D721Med (cell line): ENCODE measurements at regions not wholly inside any gene's neighbourhood (a gene's known extent, or its start where the extent isn't known, plus 50 kb on each side); places are given as distances from the start of the nearest gene placed in this dataset.

Experiments used
- DNase-seq: peaks from one replicate; pipeline ENCODE4 v3.0.0; 2011; ENCODE audit warnings: low spot score; ENCODE audit not compliant: insufficient read length
- FAIRE-seq: peaks from 2 replicates; lab custom pipeline; 2011; peaks lifted over from hg19 to GRCh38; lab: Jason Lieb, UNC
- CTCF ChIP-seq: IDR thresholded peaks from 2 replicates; pipeline ENCODE4 v1.5.1; 2012; ENCODE audit warnings: mild to moderate bottlenecking, control low read depth; ENCODE audit not compliant: insufficient read depth; ENCODE audit errors: missing control alignments

GRCh38 chr4:127052742-127053141 lies 580.0 kb upstream of the INTU start:
- no peak for FAIRE-seq
- no peak for TF ChIP-seq CTCF
- no peak for DNase-seq

DNA sequence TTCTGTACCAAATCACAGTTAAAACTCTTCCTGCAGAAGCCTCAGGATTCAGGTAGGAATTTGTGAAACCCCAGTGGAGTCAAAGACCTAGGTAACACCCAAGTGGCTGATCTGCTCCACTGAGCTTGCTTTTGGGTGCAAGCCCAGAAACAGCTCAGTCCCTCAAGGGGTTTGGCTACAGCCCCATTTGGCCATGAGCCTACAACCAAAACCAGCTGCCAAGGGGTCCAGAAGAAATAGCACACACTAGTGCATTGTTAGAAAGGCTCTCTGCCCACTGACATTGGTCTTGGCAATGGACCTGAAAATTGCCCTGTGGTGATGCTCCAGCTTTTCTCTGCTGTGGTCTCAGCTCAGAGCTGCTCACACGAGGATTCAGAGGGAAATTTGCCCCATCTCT lies 577.4 kb upstream of the INTU start:
- no peak for TF ChIP-seq CTCF
- FAIRE-seq (no peak), DNase-seq (no peak)

GRCh38 chr4:127069675-127070074 lies 563.1 kb upstream of the INTU start:
- no peak for DNase-seq
- no peak for TF ChIP-seq CTCF
- no peak for FAIRE-seq

- no peak for DNase-seq
- no peak for TF ChIP-seq CTCF
- no peak for FAIRE-seq
Observed at GRCh38 chr4:127071443-127071842, 561.3 kb upstream of the INTU start.

DNA sequence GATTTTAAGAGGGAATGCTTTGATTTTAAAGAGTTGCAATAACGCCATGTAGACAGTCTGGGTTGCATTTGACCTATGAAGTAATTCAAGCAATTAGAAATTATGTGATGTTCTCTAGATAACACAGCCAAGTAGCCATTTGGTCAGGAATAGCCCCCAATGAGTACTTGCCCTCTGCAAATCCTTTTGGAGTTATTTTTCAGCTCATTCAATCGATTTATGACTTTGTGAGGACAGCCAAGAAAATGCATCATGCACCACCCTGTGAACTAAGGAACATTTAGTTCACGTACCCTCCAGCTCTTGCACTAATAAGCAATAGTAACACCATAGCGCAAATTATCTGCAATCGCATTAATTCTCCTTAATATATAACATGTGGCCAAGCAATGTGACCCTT lies 552.6 kb upstream of the INTU start:
- no peak for DNase-seq
- FAIRE-seq = no peak
- TF ChIP-seq CTCF = no peak

- no peak for FAIRE-seq
- DNase-seq = no peak
- TF ChIP-seq CTCF = no peak
Observed at GRCh38 chr4:127081041-127081440, 551.7 kb upstream of the INTU start.

DNA sequence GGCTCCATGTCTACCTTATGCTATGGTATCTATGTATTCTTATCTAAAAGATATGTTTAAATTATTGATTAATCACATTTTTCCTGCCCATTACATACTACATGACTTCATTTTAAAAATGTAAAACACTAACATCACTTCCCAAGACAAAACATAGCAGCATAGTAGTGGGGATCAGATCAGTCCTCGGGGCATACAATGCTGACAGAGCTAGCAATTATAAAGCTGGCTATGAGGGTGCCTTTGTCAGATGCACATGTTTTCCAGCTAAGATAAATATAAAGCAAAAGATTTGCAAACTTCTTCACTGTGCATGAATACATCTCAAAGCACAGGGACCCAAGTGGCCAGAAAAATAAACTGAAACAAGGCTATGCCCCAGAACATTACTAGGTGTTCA lies 549.8 kb upstream of the INTU start:
- DNase-seq = no peak
- no peak for FAIRE-seq
- TF ChIP-seq CTCF = no peak
